ENCODE measurements at regions not wholly inside any gene's neighbourhood (a gene's known extent, or its start where the extent isn't known, plus 50 kb on each side); places are given as distances from the start of the nearest gene placed in this dataset.

DNA sequence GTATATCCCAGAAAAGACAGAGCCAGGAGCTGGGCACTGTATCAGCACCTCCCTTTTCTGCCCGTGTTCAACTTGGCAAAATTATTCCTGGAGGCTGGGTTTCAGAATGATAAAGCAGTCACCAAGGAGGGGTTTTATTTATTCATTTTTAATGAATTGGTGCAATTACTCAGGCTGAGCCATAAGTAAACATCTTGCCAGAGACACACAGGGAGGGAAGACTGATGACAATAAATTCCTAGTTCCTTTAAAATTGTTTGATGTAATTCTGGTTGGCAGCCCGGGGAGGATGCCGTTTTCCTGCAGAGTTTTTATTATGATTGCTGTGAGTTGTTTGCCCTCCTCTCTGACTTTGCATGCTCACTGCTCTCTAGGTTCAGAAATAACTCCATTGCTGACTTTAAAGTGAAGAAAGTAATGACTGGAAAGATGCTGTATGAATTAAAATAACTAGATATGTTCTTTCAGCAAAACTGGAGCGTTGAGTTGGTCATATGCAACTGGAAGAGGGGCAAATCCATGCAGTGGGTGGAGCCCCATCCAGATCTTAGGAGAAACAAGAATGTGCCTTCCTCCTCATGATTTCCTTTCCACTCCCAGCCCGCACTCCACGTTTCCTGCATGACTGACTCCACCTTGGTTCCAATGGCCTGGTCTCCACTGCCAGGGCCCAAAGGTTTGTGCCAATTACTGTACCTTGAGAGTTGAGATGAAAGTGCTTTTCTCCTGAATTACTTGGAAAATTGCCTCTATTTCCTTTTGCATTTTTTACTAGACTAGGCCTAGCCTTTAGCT lies 182.1 kb downstream of the RFC3 start:
- DNase-seq (ENCODE audit: low read depth), result no peak
- TF ChIP-seq, protein P1, sequence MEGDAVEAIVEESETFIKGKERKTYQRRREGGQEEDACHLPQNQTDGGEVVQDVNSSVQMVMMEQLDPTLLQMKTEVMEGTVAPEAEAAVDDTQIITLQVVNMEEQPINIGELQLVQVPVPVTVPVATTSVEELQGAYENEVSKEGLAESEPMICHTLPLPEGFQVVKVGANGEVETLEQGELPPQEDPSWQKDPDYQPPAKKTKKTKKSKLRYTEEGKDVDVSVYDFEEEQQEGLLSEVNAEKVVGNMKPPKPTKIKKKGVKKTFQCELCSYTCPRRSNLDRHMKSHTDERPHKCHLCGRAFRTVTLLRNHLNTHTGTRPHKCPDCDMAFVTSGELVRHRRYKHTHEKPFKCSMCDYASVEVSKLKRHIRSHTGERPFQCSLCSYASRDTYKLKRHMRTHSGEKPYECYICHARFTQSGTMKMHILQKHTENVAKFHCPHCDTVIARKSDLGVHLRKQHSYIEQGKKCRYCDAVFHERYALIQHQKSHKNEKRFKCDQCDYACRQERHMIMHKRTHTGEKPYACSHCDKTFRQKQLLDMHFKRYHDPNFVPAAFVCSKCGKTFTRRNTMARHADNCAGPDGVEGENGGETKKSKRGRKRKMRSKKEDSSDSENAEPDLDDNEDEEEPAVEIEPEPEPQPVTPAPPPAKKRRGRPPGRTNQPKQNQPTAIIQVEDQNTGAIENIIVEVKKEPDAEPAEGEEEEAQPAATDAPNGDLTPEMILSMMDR (IDR thresholded peaks at IDR 0.05; ENCODE audit: insufficient read depth, low read length, poor library complexity, severe bottlenecking), result no peak
- H3K4me3 ChIP-seq (ENCODE audit: low read depth, low read length), result no peak overlapping the region

DNA sequence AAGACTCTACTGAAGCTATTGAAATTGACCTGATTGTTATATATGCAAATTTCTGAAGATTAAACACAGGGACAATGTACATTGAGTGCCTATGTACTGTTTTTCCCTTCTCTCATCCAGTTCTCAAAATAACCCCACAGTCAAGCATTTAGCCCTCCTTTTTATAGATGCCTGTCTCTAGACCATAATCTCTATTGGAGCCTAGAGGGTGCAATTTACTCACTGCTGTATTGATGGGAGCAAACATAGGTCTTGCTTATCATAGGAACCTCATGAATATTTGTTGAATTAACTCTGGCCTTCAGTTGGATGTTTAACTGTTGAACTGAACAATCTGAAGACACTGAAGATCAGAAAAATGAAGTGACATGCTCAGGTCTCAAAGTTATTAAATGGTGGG lies 183.0 kb downstream of the RFC3 start:
- H3K36me3 ChIP-seq (ENCODE audit: control insufficient read depth, insufficient read depth, low read length), result no peaks in the 10 kb centered on the region
- no peak overlapping the region for H3K4me3 ChIP-seq (ENCODE audit: low read depth, low read length)
- H3K27me3 ChIP-seq (ENCODE audit: control insufficient read depth, insufficient read depth, low read length), result no peaks in the 10 kb centered on the region
- TF ChIP-seq, protein P1 (IDR thresholded peaks at IDR 0.05; ENCODE audit: insufficient read depth, low read length, poor library complexity, severe bottlenecking), result no peak
- no peak for DNase-seq (ENCODE audit: low read depth)

More for the DNA sequence above, 182.1 kb downstream of the RFC3 start:
- Histone ChIP-seq H3K36me3 (ENCODE audit: control insufficient read depth, insufficient read depth, low read length) (no peaks in the 10 kb centered on the region), H3K27me3 (ENCODE audit: control insufficient read depth, insufficient read depth, low read length) (no peaks in the 10 kb centered on the region)

DNA sequence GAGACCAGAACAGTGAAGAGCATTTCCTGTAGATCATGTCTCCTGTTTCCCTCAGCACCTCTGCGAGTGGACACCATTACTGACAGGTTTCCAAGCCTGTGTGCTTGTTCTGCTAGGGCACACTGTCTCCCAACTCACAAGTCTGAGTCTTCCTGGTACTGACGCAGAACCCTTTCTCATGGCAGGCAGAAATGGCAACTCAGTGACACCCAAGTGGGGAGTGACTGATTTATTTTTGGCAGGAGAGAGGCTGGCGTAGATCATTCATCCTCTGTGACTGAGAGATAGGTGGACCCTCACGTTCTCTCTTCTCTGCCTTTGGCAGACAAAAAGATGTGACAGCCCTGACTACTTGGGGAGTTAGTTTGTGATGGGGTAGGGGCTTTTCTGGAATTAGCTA lies 183.4 kb downstream of the RFC3 start:
- H3K27me3 ChIP-seq (ENCODE audit: control insufficient read depth, insufficient read depth, low read length), result no peaks in the 10 kb centered on the region
- H3K4me3 ChIP-seq (ENCODE audit: low read depth, low read length), result no peak overlapping the region
- no peaks in the 10 kb centered on the region for H3K36me3 ChIP-seq (ENCODE audit: control insufficient read depth, insufficient read depth, low read length)
- no peak for DNase-seq (ENCODE audit: low read depth)
- TF ChIP-seq, protein P1 (IDR thresholded peaks at IDR 0.05; ENCODE audit: insufficient read depth, low read length, poor library complexity, severe bottlenecking), result no peak

DNA sequence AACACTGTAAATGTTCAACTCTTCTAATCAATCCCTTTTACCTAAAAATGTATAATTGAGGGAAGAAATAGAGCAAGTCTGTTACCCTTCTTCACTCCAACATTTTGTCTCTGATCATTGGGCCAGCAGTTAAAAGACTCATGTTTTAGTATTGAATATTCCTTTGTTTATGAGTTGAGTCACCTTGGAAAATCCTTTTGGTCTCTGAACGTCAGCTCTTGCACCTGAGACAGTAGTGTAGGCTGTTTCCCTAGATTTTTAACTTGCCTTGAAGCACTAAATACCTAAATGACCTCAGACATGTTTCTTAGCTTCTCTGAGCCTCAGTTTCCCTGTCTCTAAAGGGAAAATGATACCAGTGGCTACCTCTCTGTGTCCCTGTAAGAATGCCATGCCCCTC lies 184.2 kb downstream of the RFC3 start:
- Histone ChIP-seq H3K36me3 (ENCODE audit: control insufficient read depth, insufficient read depth, low read length) (no peaks in the 10 kb centered on the region), H3K4me3 (ENCODE audit: low read depth, low read length) (no peak overlapping the region), H3K27me3 (ENCODE audit: control insufficient read depth, insufficient read depth, low read length) (no peaks in the 10 kb centered on the region)
- TF ChIP-seq, protein P1 (IDR thresholded peaks at IDR 0.05; ENCODE audit: insufficient read depth, low read length, poor library complexity, severe bottlenecking), result no peak
- DNase-seq (ENCODE audit: low read depth), result no peak

DNA sequence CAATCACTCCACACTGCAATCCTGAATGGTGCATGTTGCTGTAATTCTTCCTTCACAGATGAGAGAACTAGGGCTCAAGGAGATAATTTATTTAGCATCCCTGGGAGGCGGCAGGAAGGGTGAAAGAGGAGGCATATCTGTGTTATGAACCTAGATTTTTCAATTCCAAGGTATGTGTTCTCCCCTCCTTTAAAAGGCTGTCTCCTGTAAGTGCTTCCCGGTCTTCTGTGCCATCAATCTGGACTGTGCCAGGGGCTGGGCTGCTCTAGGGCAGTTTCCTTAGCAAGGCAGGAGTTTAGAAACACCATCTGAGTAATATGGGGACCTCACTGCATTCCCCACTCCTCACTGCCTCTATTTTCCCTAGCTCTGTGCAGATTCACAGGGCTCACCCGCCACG lies 185.0 kb downstream of the RFC3 start:
- no peaks in the 10 kb centered on the region for H3K36me3 ChIP-seq (ENCODE audit: control insufficient read depth, insufficient read depth, low read length)
- no peak for DNase-seq (ENCODE audit: low read depth)
- H3K27me3 ChIP-seq (ENCODE audit: control insufficient read depth, insufficient read depth, low read length), result no peaks in the 10 kb centered on the region
- no peak overlapping the region for H3K4me3 ChIP-seq (ENCODE audit: low read depth, low read length)
- TF ChIP-seq, protein P1 (IDR thresholded peaks at IDR 0.05; ENCODE audit: insufficient read depth, low read length, poor library complexity, severe bottlenecking), result no peak

DNA sequence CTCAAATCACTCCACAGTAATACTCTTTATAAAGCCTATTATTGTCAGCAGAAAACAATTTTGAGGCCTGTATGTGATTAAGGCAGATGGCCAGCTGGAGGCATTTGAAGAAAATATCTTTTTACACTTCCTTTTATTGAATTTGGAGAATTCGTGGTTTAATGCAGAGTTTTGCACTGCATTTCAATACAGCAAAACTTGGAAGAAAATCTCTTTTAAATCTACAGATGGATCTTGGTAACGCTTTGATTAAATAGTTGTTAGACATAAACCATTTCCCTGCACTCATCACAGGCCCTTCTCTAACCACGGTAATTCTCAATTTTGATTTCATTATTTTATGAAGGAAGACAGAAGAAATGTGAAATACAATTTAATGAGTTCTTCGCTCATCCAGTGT lies 185.7 kb downstream of the RFC3 start:
- Histone ChIP-seq H3K36me3 (ENCODE audit: control insufficient read depth, insufficient read depth, low read length) (no peaks in the 10 kb centered on the region), H3K4me3 (ENCODE audit: low read depth, low read length) (no peak overlapping the region), H3K27me3 (ENCODE audit: control insufficient read depth, insufficient read depth, low read length) (no peaks in the 10 kb centered on the region)
- TF ChIP-seq, protein P1 (IDR thresholded peaks at IDR 0.05; ENCODE audit: insufficient read depth, low read length, poor library complexity, severe bottlenecking), result no peak
- DNase-seq (ENCODE audit: low read depth), result no peak

Data from kidney epithelial cell (primary cell).